ENCODE measurements at regions not wholly inside any gene's neighbourhood (a gene's known extent, or its start where the extent isn't known, plus 50 kb on each side); places are given as distances from the start of the nearest gene placed in this dataset.

GRCh38 chr12:68449196-68449595 is 117.0 kb upstream of the MDM1 start:
- DNase-seq (ENCODE audit: low read depth in 2 of 2): no peak

GRCh38 chr12:68450947-68451260 is 118.7 kb upstream of the MDM1 start:
- DNase-seq (ENCODE audit: low read depth in 2 of 2): no peak

- peak in 1 of 2 donors; percentile 8 for DNase-seq (ENCODE audit: low read depth in 2 of 2)
Measured at GRCh38 chr12:68451261-68452077, 119.3 kb upstream of the MDM1 start.

DNA sequence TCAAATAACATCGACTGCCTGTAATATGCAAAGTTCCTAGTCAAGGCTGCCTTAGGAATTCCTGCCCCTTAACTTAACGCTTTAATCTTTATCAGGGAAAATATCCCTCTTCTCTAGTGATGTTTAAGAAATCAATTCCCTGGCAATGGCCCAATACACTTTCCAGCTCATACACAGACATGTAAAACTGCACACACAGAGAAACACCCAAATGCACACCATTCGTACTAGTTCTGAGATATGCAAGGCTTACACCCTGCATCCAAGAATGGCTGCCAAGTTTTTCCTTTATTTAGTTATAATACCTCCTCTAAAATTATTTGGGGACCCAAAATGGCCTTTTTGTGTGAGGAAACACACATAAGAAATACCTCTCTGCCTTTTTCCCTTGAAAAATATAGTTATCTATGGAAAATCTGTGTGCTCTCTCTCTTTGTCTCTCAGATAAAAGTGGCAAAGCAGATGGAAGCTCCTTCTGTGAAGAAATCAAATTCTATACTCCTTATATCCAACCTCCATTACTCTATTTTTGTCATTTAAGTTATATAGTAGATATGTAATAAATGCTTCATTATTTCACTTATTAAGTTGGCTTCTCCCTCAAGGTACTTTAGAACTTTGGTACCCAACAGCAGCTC is 120.0 kb upstream of the MDM1 start:
- no peak for DNase-seq (ENCODE audit: low read depth in 2 of 2)

GRCh38 chr12:68453278-68453677 is 121.1 kb upstream of the MDM1 start:
- DNase-seq (ENCODE audit: low read depth in 2 of 2): no peak

GRCh38 chr12:68453876-68454275 is 121.7 kb upstream of the MDM1 start:
- no peak for DNase-seq (ENCODE audit: low read depth in 2 of 2)

- no peak for DNase-seq (ENCODE audit: low read depth in 2 of 2)
Measured at GRCh38 chr12:68454892-68455291, 122.7 kb upstream of the MDM1 start.

DNA sequence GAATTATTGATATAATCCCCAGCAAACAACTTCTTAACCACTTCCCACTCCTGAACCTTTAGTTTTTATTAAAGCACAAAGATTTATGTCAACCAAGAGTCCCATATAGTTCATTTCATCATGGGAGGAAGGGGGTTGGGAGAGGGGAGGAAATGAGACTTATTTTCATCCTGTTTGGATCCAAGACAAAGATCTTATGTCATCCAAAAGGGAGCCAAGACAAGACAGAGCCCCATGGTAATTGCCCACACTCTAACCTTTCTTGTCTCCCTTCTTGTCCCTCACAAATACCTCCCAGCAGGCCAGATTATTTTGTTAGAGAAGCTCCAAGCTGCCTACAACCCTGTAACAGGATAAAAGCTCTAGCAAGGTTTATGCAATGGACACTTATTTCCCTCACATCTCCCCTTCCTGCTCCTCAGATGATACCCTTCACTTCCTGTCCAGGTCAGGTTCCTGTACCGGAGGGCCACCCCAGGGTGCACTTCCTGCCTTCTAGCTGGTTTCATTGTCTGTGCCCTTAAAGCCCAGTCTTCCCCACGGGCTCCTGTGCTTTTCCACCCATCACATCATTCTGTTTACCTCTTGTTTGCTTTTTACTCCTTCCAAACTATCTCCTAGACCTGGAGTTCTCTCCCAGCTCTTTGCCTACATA is 123.7 kb upstream of the MDM1 start:
- DNase-seq (ENCODE audit: low read depth in 2 of 2): no peak

DNA sequence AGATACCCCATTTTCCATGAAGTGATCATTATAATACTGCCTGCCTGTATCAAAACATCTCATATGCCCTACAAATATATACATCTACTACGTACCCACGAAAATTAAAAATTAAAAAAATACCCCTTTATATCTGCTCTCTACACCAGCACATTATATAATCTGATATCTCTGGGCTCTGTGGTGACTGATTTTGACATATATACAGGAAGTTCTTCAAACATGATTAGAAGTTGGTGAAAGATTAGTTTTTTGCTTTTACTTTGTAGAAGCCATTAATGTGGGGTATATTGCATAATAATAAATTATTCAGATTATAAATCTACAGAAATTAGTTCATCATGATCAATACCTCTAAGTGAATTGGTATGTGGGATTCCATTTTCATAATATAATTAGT is 126.7 kb upstream of the MDM1 start:
- no peak for DNase-seq (ENCODE audit: low read depth in 2 of 2)

DNA sequence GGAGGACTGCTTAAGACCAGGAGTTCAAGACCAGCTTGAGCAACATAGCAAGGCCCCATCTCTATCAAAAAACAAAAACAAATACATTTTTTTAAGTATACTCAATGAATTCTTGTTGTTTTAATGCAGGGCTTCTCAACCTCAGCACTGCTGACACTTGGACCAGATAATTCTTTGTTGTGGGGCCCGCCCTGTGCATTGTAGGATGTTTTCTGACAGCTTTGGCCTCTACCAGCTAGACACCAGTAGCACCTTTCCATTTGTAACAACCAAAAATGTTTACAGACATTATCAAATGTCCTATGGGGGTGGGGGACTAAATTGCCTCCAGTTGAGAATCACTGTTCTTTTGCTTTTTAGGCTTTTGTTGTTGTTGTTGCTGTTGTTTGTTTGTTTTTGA is 128.1 kb upstream of the MDM1 start:
- no peak for DNase-seq (ENCODE audit: low read depth in 2 of 2)

DNA sequence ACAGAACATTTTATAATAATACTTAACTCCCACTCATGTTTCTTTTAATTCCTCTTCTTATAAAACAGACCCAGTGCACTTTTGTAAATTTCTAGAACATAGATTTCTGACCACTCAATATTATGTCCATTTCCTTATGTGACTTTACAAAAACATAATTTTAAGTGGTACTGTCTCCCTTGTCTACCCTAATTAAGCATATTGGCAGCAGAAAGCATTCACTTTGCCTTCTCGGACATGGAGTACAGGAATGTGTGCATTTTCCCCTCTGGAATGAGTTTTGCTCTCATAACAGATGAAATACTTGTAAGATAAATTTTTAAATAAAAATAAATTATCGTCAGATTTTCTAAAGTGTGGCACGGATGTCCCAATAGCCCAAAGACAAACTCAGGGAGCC is 129.5 kb upstream of the MDM1 start:
- no peak for DNase-seq (ENCODE audit: low read depth in 2 of 2)

DNA sequence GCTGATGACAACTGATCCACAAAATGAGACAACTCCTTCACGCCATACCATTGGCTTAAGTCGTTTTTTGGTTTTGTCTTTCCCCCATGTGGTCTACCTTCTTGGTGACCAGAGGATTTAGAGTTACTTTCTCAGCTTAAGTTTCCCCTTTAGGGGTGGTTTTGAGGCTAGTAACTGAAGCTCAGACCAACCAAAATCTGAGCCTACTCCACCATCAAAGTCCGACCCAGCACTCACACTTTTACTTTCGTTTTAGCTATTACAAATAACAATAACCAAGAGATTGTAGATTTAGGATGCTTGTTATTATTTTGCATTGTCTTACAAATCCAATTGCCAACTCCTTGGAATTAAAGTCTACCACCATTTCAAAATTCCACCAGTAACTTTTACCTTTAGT is 130.6 kb upstream of the MDM1 start:
- DNase-seq (ENCODE audit: low read depth in 2 of 2): no peak

DNA sequence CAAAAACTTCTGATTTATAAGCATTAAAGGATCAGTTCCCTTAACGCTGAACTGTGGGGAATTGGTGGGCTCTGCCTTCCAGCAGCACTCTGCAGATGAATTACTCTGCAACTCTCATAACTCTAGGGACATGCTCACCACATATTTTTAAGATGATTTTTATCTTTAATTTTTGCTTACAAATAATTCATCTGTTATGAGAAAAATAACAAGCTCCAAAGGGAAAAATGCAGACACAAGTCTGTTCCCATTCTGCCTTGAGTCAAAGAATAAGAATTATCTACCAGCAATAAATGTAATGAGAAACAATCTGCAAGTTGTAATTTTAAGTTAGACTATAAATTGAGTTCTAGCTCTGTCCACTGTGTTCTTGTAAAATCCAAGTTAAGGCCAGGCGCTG is 133.1 kb upstream of the MDM1 start:
- no peak for DNase-seq (ENCODE audit: low read depth in 2 of 2)

DNA sequence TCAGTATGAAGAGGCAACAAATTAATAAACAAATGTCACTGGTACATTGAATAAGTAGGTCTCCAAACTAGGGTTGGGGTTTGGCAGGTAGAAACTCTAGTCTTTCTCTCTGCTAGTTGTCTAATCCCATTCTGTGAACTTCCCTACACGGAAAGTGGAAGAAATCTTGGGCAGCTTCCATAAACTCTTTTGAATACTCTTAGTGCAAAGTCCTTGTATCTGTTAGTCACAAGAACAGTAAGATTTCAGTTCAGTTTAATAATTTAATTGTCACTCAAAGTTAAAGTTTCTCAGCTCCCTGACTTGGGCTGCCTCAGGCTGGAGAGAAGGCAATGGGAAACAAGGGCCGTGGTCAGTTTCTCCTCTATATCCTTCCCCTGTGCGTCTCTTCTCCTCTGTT is 135.4 kb upstream of the MDM1 start:
- no peak for DNase-seq (ENCODE audit: low read depth in 2 of 2)

DNA sequence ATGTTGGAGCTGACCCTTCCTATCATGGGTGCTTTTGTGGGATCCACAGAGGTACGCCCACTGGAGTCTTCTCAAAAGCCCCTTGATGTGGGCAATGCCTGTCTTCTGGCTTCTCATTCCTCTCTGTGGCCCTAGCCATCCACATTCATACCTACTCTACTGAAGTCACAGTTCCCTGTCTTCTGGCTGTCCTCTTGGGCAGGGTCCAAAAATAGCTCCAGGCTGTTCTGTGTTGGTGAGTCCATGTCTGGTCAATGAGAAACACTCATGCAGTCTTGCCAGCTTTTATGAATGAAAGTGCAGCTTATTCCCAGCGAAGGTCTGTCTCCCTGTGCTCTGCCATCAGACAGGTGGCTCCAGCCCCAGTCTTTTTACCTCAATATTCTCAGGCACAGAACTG is 135.9 kb upstream of the MDM1 start:
- DNase-seq (ENCODE audit: low read depth in 2 of 2): no peak

- DNase-seq (ENCODE audit: low read depth in 2 of 2): no peak
Measured at GRCh38 chr12:68469113-68469512, 137.0 kb upstream of the MDM1 start.

DNA sequence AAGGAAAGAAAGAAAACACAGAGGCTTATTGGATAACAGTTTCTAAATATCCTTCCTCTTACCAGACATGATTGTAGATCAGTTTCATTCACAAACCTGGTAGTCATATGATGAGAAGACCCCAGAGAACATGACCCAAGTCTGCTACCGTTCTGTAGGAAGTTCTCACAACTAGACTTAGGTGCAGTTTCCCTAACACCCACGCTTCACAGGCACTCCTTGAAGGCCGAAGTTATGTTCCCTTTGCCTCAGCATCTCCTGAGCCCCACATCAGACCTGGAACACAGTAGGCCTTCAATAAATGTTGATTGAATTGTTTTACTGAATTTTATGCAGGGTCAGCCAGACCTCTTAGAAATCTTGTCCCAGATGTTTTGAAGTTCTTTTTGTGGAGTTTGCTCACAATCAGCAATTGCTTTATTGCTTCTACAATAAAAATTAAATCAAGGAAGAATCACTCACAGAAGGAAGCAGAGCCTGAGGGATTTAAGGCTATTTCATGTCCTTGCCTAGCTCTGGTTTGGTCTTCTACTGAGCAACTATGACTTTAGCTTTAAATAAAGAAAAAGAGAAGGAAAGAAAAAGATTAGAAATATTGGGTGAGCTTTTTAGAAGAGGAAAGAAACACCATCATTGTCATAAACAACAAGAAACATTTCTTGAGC is 138.6 kb upstream of the MDM1 start:
- DNase-seq (ENCODE audit: low read depth in 2 of 2): no peak

GRCh38 chr12:68474467-68475204 is 136.1 kb upstream of the RAP1B start:
- DNase-seq (ENCODE audit: low read depth in 2 of 2): no peak

- no peak for DNase-seq (ENCODE audit: low read depth in 2 of 2)
Measured at GRCh38 chr12:68476794-68477193, 133.9 kb upstream of the RAP1B start.

DNA sequence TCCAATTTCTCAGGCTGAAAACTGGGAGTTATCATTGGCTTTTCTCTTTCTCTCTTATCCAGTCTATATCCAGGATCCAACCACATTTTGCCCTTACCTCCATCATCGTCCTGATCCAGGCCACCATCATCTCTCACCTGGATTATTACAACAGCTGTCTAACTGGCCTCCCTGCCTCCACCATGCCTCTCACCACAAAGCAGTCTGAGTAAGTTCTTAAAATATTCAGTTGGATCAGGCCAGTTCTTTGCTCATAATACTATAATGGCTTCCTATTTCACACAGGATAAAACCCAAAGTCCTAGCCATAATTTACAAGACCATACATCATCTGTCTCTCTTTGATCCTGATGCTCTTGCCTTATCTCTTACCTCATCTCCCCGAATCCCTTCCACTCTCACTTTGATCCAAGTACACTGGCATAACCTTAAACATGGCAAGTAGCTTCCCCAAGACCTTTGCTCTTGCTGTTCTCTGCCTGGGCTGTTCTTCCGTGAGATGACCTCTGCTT is 133.4 kb upstream of the RAP1B start:
- no peak for DNase-seq (ENCODE audit: low read depth in 2 of 2)

DNA sequence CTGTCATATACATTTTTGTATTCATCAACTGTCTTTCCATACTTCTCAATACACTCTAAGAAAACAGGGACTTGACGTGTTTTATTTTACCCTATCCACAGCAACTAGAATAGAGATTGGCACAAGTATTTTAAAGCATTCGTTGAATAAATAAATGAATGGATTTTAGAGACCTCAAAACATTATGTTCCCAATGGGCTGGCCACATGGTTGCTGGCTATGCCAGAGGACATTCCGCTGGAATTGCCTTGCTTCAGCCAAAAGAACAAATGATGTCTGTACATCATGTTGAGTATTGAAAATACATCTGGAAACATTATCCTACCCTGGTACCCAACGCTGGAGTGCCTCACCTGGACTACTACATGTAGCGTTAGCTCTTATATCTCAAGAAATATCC is 132.8 kb upstream of the RAP1B start:
- no peak for DNase-seq (ENCODE audit: low read depth in 2 of 2)
